Endothelial cell of umbilical vein (primary cell): ENCODE measurements at regions not wholly inside any gene's neighbourhood (a gene's known extent, or its start where the extent isn't known, plus 50 kb on each side); places are given as distances from the start of the nearest gene placed in this dataset.

Source experiments
- BruUV-seq: library from RNA; stranded (reverse); fragments of 400-500 nt; replicated peaks from 2 replicates; lab custom pipeline; 2021; lab: Mats Ljungman, UMichigan
- CTCF ChIA-PET: fragments of 300-600, 350-600 bp; sonication (Branson Sonifier 250); formaldehyde crosslinking; loops from one replicate; lab custom pipeline; 2021; ENCODE audit warnings: antibody characterized with exemption, inconsistent platforms; lab: Charles Lee
- POLR2A ChIA-PET: fragments of 300-600, 350-600 bp; sonication (Branson Sonifier 250); formaldehyde crosslinking; loops from one replicate; lab custom pipeline; 2021; ENCODE audit warnings: antibody characterized with exemption, inconsistent platforms; lab: Charles Lee
- DNase-seq: peaks from one replicate; pipeline ENCODE4 v3.0.0-alpha.2; 2011; ENCODE audit warnings: low read depth, low spot score
- FAIRE-seq: peaks from 2 replicates; lab custom pipeline; 2011; peaks lifted over from hg19 to GRCh38; lab: Jason Lieb, UNC
- H2AFZ ChIP-seq: 2 replicates; pipeline ENCODE4 v1.6.0; 2012; ENCODE audit warnings: low read depth, low read length, control low read depth, inconsistent platforms
- H3K27ac ChIP-seq: 2 replicates; pipeline ENCODE4 v1.5.1; 2011; ENCODE audit warnings: low read depth, mild to moderate bottlenecking, control low read depth, low read length, moderate library complexity; ENCODE audit not compliant: insufficient read depth
- H3K27me3 ChIP-seq, 2 experiments: 2 replicates each; pipeline versions ENCODE4 v1.6.0 to v1.6.1; 2011; ENCODE audit warnings: low read length in 2 of 2, mixed read lengths in 1 of 2; ENCODE audit not compliant: control insufficient read depth in 2 of 2, insufficient read depth in 2 of 2
- H3K36me3 ChIP-seq, 2 experiments: 2 replicates in 1 of 2; 3 replicates in 1 of 2; pipeline ENCODE4 v1.5.1; 2011; ENCODE audit warnings: low read length in 2 of 2, mild to moderate bottlenecking in 1 of 2, moderate library complexity in 1 of 2; ENCODE audit not compliant: control insufficient read depth in 2 of 2, insufficient read depth in 2 of 2; ENCODE audit errors: extremely low read depth in 1 of 2
- H3K4me1 ChIP-seq: 3 replicates; pipeline ENCODE4 v1.5.1; 2011; ENCODE audit warnings: mild to moderate bottlenecking, low read length; ENCODE audit not compliant: control insufficient read depth, insufficient read depth; ENCODE audit errors: extremely low read depth
- H3K4me2 ChIP-seq: 2 replicates; pipeline ENCODE4 v1.6.1; 2011; ENCODE audit warnings: low read length, control low read depth, mixed read lengths; ENCODE audit not compliant: insufficient read depth
- H3K4me3 ChIP-seq, 3 experiments: fragments of 200-600 bp in 1 of 3; sonication (generic), shearing (Covaris generic) in 1 of 3; replicated peaks in 1 of 3; 2 replicates each; pipeline ENCODE4 v1.5.1; 2011 to 2016; ENCODE audit warnings: control low read depth in 3 of 3, low read length in 3 of 3, mild to moderate bottlenecking in 2 of 3, inconsistent platforms in 1 of 3, low read depth in 1 of 3, moderate library complexity in 1 of 3; ENCODE audit not compliant: insufficient read depth in 1 of 3
- H3K79me2 ChIP-seq: 2 replicates; pipeline ENCODE4 v1.6.0; 2012; ENCODE audit warnings: low read length, inconsistent platforms; ENCODE audit not compliant: control insufficient read depth, insufficient read depth
- H3K9ac ChIP-seq: replicated peaks from 2 replicates; pipeline ENCODE3; 2011; ENCODE audit warnings: low read length, control low read depth; ENCODE audit not compliant: insufficient read depth; ENCODE audit errors: extremely low read depth
- H3K9me1 ChIP-seq: replicated peaks from 3 replicates; pipeline ENCODE4 v1.6.0; 2011; ENCODE audit warnings: mild to moderate bottlenecking, low read length; ENCODE audit not compliant: control insufficient read depth, insufficient read depth; ENCODE audit errors: extremely low read depth
- H3K9me3 ChIP-seq: replicated peaks from 2 replicates; pipeline ENCODE4 v1.5.1; 2012; ENCODE audit warnings: low read length, inconsistent platforms; ENCODE audit not compliant: control insufficient read depth, insufficient read depth
- H4K20me1 ChIP-seq: replicated peaks from 2 replicates; pipeline ENCODE3; 2011; ENCODE audit warnings: mild to moderate bottlenecking, low read length; ENCODE audit not compliant: control insufficient read depth, insufficient read depth; ENCODE audit errors: extremely low read depth
- CTCF ChIP-seq, 2 donors: IDR thresholded peaks; 1 replicate in 1 of 2; 2 replicates in 1 of 2; pipeline ENCODE4 v1.5.1; 2011; ENCODE audit warnings: low read length in 2 of 2, mild to moderate bottlenecking in 2 of 2, moderate library complexity in 2 of 2, control low read depth in 1 of 2, inconsistent platforms in 1 of 2, low read depth in 1 of 2; ENCODE audit not compliant: insufficient read depth in 1 of 2; ENCODE audit errors: extremely low read depth in 1 of 2
- EZH2 ChIP-seq: IDR thresholded peaks from 2 replicates; pipeline ENCODE4 v1.6.1; 2012; ENCODE audit warnings: borderline replicate concordance, low read depth, mild to moderate bottlenecking, moderate library complexity, low read length, inconsistent platforms; ENCODE audit not compliant: severe bottlenecking
- FOS ChIP-seq: IDR thresholded peaks from 2 replicates; pipeline ENCODE4 v1.6.1; 2011; ENCODE audit warnings: mild to moderate bottlenecking, low read length, moderate library complexity, borderline replicate concordance; ENCODE audit not compliant: insufficient read depth
- GATA2 ChIP-seq: IDR thresholded peaks from 2 replicates; pipeline ENCODE4 v1.7.0; 2011; ENCODE audit warnings: low read depth, mild to moderate bottlenecking, moderate library complexity, mixed read lengths, low read length; ENCODE audit not compliant: insufficient read length, insufficient read depth
- JUN ChIP-seq: IDR thresholded peaks from 2 replicates; pipeline ENCODE4 v1.6.1; 2011; ENCODE audit warnings: borderline replicate concordance, low read depth; ENCODE audit not compliant: insufficient read length, insufficient read depth
- MAX ChIP-seq: IDR thresholded peaks from 2 replicates; pipeline ENCODE4 v1.6.1; 2011; ENCODE audit not compliant: insufficient read depth, insufficient read length
- MYC ChIP-seq: IDR thresholded peaks from one replicate; pipeline ENCODE4 v1.6.1; 2011; ENCODE audit warnings: mild to moderate bottlenecking, low read depth, low read length
- POLR2A ChIP-seq: IDR thresholded peaks from 2 replicates; pipeline ENCODE4 v1.6.1; 2012; ENCODE audit warnings: low read depth, mild to moderate bottlenecking, control low read depth, low read length
- POLR2AphosphoS5 ChIP-seq: IDR thresholded peaks from 2 replicates; pipeline ENCODE4 v1.6.1; 2012; ENCODE audit warnings: low read depth, mild to moderate bottlenecking, control low read depth, low read length, moderate library complexity; ENCODE audit not compliant: insufficient read depth
- dilution Hi-C: fragments of 300-500 bp; cut with MboI; formaldehyde crosslinking; loops from one replicate; pipeline ENCODE4 v1.15.0; 2019; ENCODE audit warnings: low sequenced_read_pairs; ENCODE audit not compliant: extremely low pct_ligation_motif_present
- intact Hi-C: fragments of 100-400 bp; cut with micrococcal nuclease; formaldehyde crosslinking; loops from one replicate; pipeline ENCODE4 v1.10.0; 2022

- TF ChIP-seq GATA2, result no peak
- TF ChIP-seq POLR2A, result no peak
- no peak for TF ChIP-seq MYC
- no peak for TF ChIP-seq FOS
- no peak for TF ChIP-seq CTCF (IDR thresholded peaks at IDR 0.05; ENCODE audit: extremely low read depth in 1 of 2, insufficient read depth in 1 of 2, low read depth in 1 of 2, low read length in 2 of 2)
- TF ChIP-seq JUN, result no peak
- no peak for TF ChIP-seq EZH2
- no peak for TF ChIP-seq MAX
- no peak for TF ChIP-seq POLR2AphosphoS5
- no peak for DNase-seq
- Histone ChIP-seq H3K9me1 (no peaks in the 10 kb centered on the region), H3K79me2 (no peaks in the 10 kb centered on the region), H3K9me3 (no peaks in the 10 kb centered on the region), H3K4me3 (no peak overlapping the region), H3K4me1 (no peaks in the 10 kb centered on the region), H3K27ac (no peak overlapping the region), H3K4me2 (no peak overlapping the region), H4K20me1 (no peaks in the 10 kb centered on the region), H2AFZ (no peak overlapping the region), H3K36me3 (no peaks in the 10 kb centered on the region), H3K27me3 (no peaks in the 10 kb centered on the region), H3K9ac (no peak overlapping the region)
- intact Hi-C loops, result no loop called here
- BruUV-seq, result no TSS peak
- FAIRE-seq, result no peak
- ChIA-PET CTCF (no interaction called here), POLR2A (no interaction called here)
- dilution Hi-C loops, result no loop called here
Measured at GRCh38 chr6:890201-890600, 197.3 kb upstream of the EXOC2 start.
